ENCODE measurements at regions not wholly inside any gene's neighbourhood (a gene's known extent, or its start where the extent isn't known, plus 50 kb on each side); places are given as distances from the start of the nearest gene placed in this dataset.

- no peak for DNase-seq
These were observed 154.9 kb upstream of the NAV2 start for GRCh38 chr11:19557720-19558140.

GRCh38 chr11:19557185-19557584 is 155.5 kb upstream of the NAV2 start:
- no peak for DNase-seq

DNA sequence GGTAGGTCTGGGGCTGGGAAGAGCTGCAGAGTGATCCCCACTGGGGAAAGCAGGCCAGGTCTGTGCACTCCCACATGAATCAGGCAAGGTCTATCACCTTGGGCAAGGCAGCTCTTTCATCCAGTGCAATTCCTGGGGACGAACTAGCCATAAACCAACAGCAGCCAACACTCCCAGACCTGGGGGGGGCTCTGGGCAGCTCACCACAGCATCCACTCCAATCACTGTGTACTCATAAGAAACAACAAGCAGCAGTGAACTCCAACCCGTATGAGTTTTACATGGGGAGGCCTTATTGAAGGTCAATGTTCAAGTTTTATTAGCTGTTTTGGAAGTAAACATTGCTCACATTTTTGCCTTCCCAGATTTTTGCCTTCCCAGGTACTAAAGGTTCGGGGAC is 157.4 kb upstream of the NAV2 start:
- DNase-seq = no peak

DNA sequence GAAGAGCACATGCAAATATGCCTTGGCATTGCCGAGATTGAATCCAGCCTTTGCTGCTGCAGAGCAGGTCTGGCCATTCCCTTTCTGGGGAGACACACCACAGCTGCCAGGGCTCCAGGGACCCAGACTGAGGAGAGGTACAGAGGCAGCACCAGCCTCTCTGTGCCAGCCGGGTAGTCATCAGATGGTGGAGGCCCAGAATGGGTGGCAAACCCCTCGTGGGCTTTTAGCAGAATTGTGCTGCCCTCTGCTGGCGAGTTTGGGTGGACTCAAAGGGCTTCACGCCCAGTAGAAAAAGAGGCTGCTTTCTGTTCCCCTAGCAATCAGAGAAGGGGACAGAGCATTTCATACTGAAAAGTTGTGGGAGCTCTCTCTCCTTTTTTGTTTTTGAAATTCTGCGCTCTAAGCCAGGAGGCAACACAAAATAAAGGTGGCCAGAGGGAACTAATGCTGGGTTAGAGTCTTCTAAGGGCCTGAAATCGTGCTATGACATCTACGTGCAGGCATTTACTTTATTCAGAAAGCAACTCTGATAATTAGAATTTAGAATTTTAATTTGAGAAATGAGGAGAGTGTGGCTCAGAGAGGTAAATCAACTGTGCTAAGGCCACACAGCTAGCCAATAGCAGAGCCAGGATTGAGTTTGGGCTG is 158.8 kb upstream of the NAV2 start:
- no peak for DNase-seq

- no peak for DNase-seq
These were observed 159.9 kb upstream of the NAV2 start for GRCh38 chr11:19552656-19553260.

- DNase-seq = no peak
These were observed 160.5 kb upstream of the NAV2 start for GRCh38 chr11:19552161-19552560.

DNA sequence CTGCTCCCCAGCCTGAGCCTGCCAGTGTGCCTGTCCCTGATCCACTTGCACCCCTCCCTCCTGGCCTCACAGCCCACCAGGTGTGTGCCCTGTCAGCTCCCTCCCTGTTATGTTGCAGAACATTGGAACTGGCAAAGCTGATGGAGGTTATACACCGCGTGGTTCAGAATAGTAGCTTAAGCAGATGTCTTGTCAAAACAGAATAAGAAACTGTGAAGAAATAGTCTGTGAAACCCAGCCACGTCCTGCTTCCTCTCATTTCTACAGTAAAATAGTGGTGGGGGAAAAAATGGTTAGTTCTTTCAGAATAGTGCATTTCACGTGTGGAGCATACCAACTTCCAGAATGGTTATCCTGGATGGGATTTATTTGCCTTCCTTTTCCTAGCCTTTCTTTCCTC is 161.2 kb upstream of the NAV2 start:
- DNase-seq = no peak

GRCh38 chr11:19547044-19547443 is 165.6 kb upstream of the NAV2 start:
- no peak for DNase-seq

DNA sequence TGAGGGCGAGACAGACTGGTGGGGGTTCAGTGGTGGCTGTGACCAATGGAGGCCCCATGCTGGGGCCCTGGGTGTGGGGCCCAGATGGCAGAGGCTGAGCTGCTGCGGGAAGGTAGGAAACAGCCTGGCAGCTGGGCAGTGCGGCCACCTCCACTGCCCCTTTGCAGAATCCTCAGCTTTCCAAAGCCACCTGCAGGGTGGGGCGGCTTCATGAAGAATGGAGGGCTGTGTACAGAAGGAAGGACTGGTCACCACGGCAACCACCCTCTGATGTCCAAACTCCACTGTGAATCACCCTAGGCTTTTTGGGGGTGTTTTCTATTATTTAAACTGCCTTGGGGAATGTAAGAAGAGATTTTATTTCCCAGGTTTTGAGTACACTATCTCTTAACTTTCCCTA is 166.3 kb upstream of the NAV2 start:
- no peak for DNase-seq

DNA sequence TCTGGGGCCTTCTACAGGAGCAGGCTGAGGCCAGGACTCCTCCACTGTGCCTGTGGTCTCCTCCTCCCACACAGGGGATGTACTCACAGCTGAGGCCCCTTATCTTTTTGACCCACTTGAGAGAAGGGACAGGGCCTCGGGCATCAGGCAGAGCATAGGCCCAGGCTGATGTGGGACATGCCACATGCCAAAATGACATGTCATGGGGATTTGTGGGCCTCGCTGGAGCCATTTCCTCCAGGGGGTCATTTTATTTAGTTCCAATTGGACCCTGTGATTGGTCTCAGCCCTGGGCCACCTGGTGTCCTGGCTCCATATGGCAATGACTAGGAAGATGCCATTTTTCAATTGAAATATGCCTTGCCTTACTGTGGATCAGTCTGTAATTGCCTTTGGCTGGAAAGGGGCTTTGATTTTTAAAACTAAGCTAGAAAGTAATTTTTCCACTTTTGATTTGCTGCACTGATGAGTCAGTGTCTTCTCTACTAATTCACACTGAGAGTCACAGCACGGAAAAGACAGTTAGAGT is 171.1 kb upstream of the NAV2 start:
- DNase-seq = no peak

DNA sequence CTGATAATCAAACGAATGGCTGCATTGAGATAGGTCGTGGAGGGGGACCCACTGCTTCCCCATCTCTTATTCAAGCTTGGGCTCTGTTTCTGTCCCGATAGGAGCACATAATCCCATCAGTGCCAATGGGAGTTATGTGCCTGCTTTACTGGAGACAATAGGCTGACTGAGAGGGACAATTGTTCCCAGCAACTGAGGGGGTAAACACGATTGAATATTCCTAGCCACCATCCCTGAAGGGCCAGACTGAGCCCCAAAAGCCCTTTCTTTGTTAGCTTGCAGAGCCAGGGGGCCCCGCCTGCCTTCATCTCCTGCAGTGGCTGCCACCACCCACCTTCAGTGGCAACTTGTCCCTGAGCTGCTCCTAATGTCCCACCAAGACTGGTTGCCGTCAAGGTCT is 172.8 kb upstream of the NAV2 start:
- no peak for DNase-seq

DNA sequence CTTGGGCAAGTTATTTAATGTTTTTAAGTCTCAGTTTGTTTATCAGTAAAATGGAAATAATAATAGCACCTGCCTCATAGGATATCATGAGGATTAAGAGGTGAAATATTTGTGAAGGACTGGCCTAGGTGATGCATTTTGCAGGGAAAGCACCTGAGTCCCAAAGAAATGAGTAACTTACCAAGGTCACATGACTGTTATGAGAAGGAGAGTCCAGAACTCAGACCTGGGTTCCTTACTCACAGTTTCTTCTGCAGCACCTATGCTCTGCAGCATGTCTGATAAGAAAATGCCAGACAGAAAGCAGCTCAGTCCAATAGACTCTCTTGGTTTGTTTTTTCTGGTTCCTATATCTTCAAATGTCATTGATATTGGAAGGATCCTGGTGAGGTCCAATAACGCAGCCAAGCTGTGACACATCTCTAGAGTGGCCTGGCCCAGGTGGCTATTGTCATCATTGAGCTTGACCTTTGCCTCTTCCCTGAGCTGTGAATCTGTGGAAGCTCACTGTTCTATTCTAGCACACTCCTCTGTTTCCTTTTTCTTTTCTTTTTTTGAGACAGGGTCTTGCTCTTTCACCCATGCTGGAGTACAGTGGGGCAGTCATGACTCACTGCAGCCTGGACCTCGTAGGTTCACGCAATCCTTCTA is 174.7 kb upstream of the NAV2 start:
- no peak for DNase-seq

DNA sequence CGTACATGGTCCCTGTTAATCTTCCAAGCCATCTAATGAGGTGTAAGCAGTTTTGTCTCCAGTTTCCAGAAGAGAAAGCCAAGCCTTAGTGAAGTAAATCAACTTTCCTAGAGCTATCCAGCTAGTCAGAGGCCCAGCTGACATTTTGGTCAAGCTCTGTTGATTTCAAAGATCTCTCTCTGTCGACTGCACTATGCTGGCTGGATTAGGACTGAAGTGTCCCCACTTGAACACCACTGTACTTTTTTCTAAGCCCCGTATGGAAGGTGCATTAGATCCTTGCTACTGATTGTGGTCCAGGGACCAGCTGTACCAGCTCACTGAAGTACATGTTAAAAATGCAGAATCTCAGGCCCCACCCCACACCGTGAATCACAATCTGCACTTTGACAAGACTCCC is 176.5 kb upstream of the NAV2 start:
- no peak for DNase-seq

- DNase-seq = no peak
These were observed 182.1 kb upstream of the NAV2 start for GRCh38 chr11:19530505-19530904.

DNA sequence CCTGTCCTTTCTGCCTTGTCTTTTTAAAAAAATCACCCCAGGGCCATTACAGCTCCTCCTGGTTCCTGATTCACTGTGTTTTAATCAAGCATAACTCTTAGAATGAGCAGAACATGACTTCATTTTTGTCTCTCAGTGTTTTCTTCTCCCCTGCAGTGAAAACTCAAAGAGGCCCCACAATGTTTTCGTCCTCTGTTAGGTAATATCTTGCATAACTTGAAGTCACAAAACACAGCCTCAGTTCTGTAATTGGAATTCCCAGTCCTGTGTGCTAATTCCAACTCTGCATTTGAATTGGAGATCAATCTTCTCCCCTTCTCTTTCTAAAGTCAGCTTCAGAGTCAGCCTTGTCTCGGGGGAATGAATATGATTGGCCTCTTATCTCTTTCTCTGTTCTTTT is 186.5 kb upstream of the NAV2 start:
- no peak for DNase-seq

- no peak for DNase-seq
These were observed 186.9 kb upstream of the NAV2 start for GRCh38 chr11:19525714-19526113.

DNA sequence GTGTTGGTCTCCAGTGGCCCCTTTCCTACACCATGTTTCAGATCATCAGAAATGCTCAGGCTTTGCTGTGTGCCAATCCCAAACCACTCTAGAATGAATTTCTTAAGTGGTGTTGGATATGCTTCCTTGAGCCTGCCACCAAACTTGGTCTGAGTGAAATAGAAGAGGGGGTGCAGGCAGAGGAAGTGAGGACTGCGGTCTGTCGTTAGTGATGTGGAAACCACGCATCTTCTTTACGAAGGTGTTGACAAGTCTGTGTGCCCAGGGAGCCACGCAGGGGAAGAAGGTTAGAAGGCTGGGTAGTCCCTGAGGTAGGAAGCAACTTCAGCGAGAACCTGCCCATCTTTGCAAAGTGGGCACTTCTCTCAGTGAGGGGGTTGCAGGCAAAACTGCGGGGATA is 187.4 kb upstream of the NAV2 start:
- DNase-seq = no peak

DNA sequence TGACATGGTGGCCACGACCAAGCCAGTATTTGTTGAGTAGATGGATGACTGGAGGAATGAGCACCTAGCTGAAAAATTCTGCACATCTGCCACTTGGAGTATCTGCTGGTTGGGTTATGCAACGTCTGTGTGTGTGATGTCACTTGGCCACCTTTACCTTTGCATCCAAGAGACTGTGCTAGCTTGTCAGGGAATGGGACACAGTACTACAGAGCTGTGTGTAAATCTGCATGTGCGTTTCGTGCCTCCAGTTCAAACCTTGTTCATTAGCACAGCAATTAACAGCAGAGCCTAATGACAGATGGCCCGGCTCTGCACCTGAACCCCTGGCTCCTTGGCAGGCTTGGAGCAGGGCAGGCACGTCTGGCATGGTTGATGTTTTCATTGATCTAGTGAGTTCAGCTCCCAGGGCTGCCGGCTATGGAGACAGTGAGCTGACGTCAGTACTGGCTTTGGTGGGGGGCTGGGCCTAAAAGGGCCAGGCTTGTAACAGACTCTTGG is 188.4 kb upstream of the NAV2 start:
- DNase-seq = no peak

GRCh38 chr11:19520681-19521080 is 192.0 kb upstream of the NAV2 start:
- DNase-seq = no peak

- DNase-seq = no peak
These were observed 192.6 kb upstream of the NAV2 start for GRCh38 chr11:19519912-19520641.

DNA sequence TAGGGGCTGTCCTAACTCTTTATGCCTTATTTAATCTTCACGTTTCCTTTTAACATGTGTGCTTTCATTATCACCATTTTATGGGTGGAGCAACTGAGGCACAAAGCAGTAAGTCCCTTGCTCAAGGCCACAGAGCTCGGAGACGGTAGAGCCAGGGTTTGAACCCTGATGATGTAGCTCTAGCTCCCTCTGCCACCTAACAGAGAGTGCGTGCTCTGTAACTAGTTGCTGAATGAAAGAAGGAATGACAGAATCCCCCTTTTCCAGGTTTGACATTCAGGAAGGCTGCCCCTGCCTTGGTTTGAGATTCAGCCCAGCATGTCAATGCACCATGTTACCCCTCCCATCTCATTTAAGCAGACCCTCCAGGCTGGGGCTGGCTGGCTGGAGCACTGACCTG is 193.3 kb upstream of the NAV2 start:
- DNase-seq = no peak

DNA sequence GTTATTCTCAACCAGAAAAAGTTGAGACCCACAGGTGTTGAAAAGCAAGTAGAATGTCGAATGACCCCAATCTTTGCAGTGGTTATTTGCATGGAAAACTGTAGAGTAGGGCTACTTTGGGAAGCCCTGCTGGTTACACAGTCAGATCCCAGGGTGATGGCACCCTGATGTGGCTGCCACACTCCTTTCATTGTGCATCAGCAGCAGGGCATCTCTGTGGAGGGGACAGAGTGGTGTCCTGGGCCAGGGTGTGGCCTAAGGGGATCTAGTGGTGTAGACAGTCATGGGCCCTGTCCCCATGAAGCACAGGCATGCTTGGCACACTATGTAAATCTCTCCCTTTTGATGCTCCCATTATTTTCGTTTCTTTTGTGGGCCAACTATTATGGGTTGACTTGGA is 199.4 kb upstream of the NAV2 start:
- no peak for DNase-seq

GRCh38 chr11:19512618-19513017 is 200.0 kb upstream of the NAV2 start:
- no peak for DNase-seq

Data from GOT3 (cell line).